ENCODE measurements at regions not wholly inside any gene's neighbourhood (a gene's known extent, or its start where the extent isn't known, plus 50 kb on each side); places are given as distances from the start of the nearest gene placed in this dataset.

DNA sequence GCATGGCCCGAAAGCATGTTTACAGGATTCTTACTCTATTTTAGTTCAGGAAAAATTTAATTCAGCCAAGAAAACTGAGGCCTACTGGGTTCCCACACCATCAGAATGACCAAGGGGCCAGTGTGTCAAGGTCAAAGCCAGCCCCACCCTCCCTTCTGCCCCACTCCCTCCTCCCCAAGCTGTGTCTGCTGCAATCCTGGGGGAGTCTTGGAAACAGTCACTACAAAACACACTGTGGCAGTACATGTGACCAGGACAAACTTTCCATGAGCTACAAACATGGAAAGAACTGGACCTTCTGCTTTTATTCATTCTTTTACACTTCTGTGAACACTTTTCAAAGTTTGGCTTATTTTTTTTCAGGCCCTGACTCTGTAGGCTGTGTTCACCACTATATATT, 1228.8 kb upstream of the TMEM132C start:
- H3F3A ChIP-seq (ENCODE audit: insufficient read depth) = no peaks in the 10 kb centered on the region
- H4K20me1 ChIP-seq (ENCODE audit: low read depth, low read length) = no peaks in the 10 kb centered on the region
- no peak overlapping the region for H2AFZ ChIP-seq (ENCODE audit: low read depth, low read length, severe bottlenecking)
- H3K4me2 ChIP-seq (ENCODE audit: low read depth, low read length, poor library complexity, severe bottlenecking) = no peak overlapping the region
- H3K27me3 ChIP-seq (ENCODE audit: low read length) = no peaks in the 10 kb centered on the region
- H3K79me2 ChIP-seq (ENCODE audit: insufficient read depth, low read length) = no peaks in the 10 kb centered on the region
- TF ChIP-seq, protein P1, sequence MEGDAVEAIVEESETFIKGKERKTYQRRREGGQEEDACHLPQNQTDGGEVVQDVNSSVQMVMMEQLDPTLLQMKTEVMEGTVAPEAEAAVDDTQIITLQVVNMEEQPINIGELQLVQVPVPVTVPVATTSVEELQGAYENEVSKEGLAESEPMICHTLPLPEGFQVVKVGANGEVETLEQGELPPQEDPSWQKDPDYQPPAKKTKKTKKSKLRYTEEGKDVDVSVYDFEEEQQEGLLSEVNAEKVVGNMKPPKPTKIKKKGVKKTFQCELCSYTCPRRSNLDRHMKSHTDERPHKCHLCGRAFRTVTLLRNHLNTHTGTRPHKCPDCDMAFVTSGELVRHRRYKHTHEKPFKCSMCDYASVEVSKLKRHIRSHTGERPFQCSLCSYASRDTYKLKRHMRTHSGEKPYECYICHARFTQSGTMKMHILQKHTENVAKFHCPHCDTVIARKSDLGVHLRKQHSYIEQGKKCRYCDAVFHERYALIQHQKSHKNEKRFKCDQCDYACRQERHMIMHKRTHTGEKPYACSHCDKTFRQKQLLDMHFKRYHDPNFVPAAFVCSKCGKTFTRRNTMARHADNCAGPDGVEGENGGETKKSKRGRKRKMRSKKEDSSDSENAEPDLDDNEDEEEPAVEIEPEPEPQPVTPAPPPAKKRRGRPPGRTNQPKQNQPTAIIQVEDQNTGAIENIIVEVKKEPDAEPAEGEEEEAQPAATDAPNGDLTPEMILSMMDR (IDR thresholded peaks at IDR 0.05; ENCODE audit: insufficient read depth, low read length, poor library complexity, severe bottlenecking) = no peak
- no peak for TF ChIP-seq EZH2phosphoT487 (conservative IDR thresholded peaks at IDR 0.05; ENCODE audit: low read length)
- H3K9me3 ChIP-seq (ENCODE audit: insufficient read depth, low read length) = no peaks in the 10 kb centered on the region
- no peak overlapping the region for H3K27ac ChIP-seq (ENCODE audit: low read depth, low read length)
- H3K9me2 ChIP-seq (replicated peaks; ENCODE audit: insufficient read depth, low read length) = 0 out of 2 replicates have a peak, but pooled peaks cover 6% of the 10 kb centered on the region
- no peaks in the 10 kb centered on the region for H3K36me3 ChIP-seq (ENCODE audit: low read length)
- no peak overlapping the region for H3K9ac ChIP-seq (ENCODE audit: low read length)
- no peak overlapping the region for H3K4me3 ChIP-seq (ENCODE audit: insufficient read depth, low read length, poor library complexity, severe bottlenecking)

DNA sequence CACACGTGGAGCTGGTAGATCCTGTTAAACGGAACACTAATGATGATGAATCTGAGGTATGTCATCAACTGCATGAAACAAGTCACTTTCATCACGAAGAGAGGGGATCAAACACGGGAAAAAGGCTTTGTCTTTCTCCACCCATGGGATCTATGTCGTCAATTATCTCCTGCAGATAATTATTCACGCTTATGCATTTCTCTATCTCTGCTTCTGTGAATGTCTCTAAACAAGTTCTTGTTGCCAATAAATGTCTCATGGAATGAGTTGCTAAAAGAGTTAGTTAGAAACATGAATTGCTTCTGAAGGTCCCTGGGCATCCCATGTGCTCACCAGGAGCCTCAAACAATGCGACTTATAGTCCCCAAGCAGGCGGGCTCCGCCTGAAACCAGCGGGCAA, 1228.2 kb upstream of the TMEM132C start:
- no peaks in the 10 kb centered on the region for H4K20me1 ChIP-seq (ENCODE audit: low read depth, low read length)
- H3K36me3 ChIP-seq (ENCODE audit: low read length) = no peaks in the 10 kb centered on the region
- no peaks in the 10 kb centered on the region for H3K27me3 ChIP-seq (ENCODE audit: low read length)
- H3K4me3 ChIP-seq (ENCODE audit: insufficient read depth, low read length, poor library complexity, severe bottlenecking) = no peak overlapping the region
- 0 out of 2 replicates have a peak, but pooled peaks cover 6% of the 10 kb centered on the region for H3K9me2 ChIP-seq (replicated peaks; ENCODE audit: insufficient read depth, low read length)
- no peaks in the 10 kb centered on the region for H3K9me3 ChIP-seq (ENCODE audit: insufficient read depth, low read length)
- H3K79me2 ChIP-seq (ENCODE audit: insufficient read depth, low read length) = no peaks in the 10 kb centered on the region
- H3K9ac ChIP-seq (ENCODE audit: low read length) = no peak overlapping the region
- no peaks in the 10 kb centered on the region for H3F3A ChIP-seq (ENCODE audit: insufficient read depth)
- no peak overlapping the region for H3K4me2 ChIP-seq (ENCODE audit: low read depth, low read length, poor library complexity, severe bottlenecking)
- TF ChIP-seq EZH2phosphoT487 (conservative IDR thresholded peaks at IDR 0.05; ENCODE audit: low read length) = no peak
- H2AFZ ChIP-seq (ENCODE audit: low read depth, low read length, severe bottlenecking) = no peak overlapping the region
- no peak overlapping the region for H3K27ac ChIP-seq (ENCODE audit: low read depth, low read length)

DNA sequence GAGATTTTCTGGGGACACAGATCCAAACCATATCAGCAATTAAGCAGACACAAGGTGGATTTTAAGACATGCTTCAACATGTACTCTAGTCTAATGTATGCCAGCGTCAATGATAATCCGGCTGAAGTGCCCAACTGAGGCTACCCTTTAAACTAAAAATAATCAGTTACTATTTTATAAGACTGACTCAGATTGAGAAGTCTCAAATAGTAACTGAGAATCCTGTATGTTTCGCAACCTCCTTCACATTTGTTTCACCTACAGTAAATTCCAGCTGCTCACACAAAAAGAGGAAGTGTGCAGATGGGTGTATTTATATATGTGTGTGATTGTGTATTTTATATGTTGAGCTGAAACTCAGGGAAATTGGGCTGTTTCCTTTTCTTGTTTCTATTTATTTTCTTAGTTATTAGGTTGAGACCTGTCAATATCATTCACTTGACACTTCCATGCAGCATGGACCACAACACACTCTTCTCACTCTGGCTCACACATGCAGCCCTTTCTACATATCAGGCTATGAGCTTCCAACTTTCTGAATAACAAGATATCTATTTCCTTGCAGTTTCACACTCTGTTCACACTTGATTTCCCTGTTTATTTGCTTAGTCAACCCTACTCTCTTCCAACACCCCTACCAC, 1224.9 kb upstream of the TMEM132C start:
- Histone ChIP-seq H3K79me2 (ENCODE audit: insufficient read depth, low read length) (no peaks in the 10 kb centered on the region), H3K9ac (ENCODE audit: low read length) (no peak overlapping the region), H2AFZ (ENCODE audit: low read depth, low read length, severe bottlenecking) (no peak overlapping the region), H4K20me1 (ENCODE audit: low read depth, low read length) (no peaks in the 10 kb centered on the region), H3K9me3 (ENCODE audit: insufficient read depth, low read length) (no peaks in the 10 kb centered on the region), H3K27ac (ENCODE audit: low read depth, low read length) (no peak overlapping the region), H3K4me3 (ENCODE audit: insufficient read depth, low read length, poor library complexity, severe bottlenecking) (no peak overlapping the region), H3K36me3 (ENCODE audit: low read length) (no peaks in the 10 kb centered on the region), H3K27me3 (ENCODE audit: low read length) (no peaks in the 10 kb centered on the region), H3K4me2 (ENCODE audit: low read depth, low read length, poor library complexity, severe bottlenecking) (no peak overlapping the region), H3K9me2 (replicated peaks; ENCODE audit: insufficient read depth, low read length) (no peaks in the 10 kb centered on the region), H3F3A (ENCODE audit: insufficient read depth) (no peaks in the 10 kb centered on the region)
- TF ChIP-seq, protein P1 (IDR thresholded peaks at IDR 0.05; ENCODE audit: insufficient read depth, low read length, poor library complexity, severe bottlenecking) = no peak
- TF ChIP-seq EZH2phosphoT487 (conservative IDR thresholded peaks at IDR 0.05; ENCODE audit: low read length) = no peak

DNA sequence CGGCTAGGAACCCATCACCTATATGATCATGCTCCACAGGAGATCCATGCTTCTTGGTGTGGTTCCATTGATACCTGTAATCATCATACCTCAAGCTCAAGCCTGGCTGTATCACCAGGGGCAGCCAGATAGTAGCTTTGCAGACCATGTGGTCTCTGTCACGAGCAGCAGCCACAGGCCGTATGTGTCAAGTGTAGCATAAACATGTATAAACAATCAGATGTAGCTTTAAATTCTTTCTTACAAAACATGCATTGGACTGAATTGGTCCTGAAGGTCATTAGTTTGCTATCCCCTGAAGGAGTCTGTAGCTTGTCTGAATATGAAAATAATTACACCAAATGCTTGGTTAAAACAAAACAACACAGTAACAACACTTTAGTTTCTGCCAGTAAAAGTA, 1223.2 kb upstream of the TMEM132C start:
- H3K9me3 ChIP-seq (ENCODE audit: insufficient read depth, low read length) = no peaks in the 10 kb centered on the region
- no peaks in the 10 kb centered on the region for H3F3A ChIP-seq (ENCODE audit: insufficient read depth)
- no peaks in the 10 kb centered on the region for H3K36me3 ChIP-seq (ENCODE audit: low read length)
- no peak overlapping the region for H3K9ac ChIP-seq (ENCODE audit: low read length)
- no peaks in the 10 kb centered on the region for H3K9me2 ChIP-seq (replicated peaks; ENCODE audit: insufficient read depth, low read length)
- no peaks in the 10 kb centered on the region for H3K27me3 ChIP-seq (ENCODE audit: low read length)
- H3K4me3 ChIP-seq (ENCODE audit: insufficient read depth, low read length, poor library complexity, severe bottlenecking) = no peak overlapping the region
- no peak overlapping the region for H2AFZ ChIP-seq (ENCODE audit: low read depth, low read length, severe bottlenecking)
- TF ChIP-seq EZH2phosphoT487 (conservative IDR thresholded peaks at IDR 0.05; ENCODE audit: low read length) = no peak
- TF ChIP-seq, protein P1 (IDR thresholded peaks at IDR 0.05; ENCODE audit: insufficient read depth, low read length, poor library complexity, severe bottlenecking) = no peak
- no peak overlapping the region for H3K4me2 ChIP-seq (ENCODE audit: low read depth, low read length, poor library complexity, severe bottlenecking)
- H4K20me1 ChIP-seq (ENCODE audit: low read depth, low read length) = no peaks in the 10 kb centered on the region
- no peak overlapping the region for H3K27ac ChIP-seq (ENCODE audit: low read depth, low read length)
- H3K79me2 ChIP-seq (ENCODE audit: insufficient read depth, low read length) = no peaks in the 10 kb centered on the region
